H9 (cell line): ENCODE measurements at regions not wholly inside any gene's neighbourhood (a gene's known extent, or its start where the extent isn't known, plus 50 kb on each side); places are given as distances from the start of the nearest gene placed in this dataset.

Experiments used
- DNase-seq: peaks from one replicate; pipeline ENCODE4 v3.0.0-alpha.2; 2017
- H2AFZ ChIP-seq: one replicate; pipeline ENCODE4 v1.6.1; 2013; ENCODE audit warnings: mild to moderate bottlenecking, low read length, control low read depth, moderate library complexity
- H2AK5ac ChIP-seq: 2 replicates; pipeline ENCODE4 v1.6.1; 2013; ENCODE audit warnings: low read length, control low read depth, mixed read lengths; ENCODE audit not compliant: insufficient read length
- H2BK120ac ChIP-seq: one replicate; pipeline ENCODE4 v1.6.1; 2013; ENCODE audit warnings: low read depth, mild to moderate bottlenecking, low read length, control low read depth, inconsistent platforms; ENCODE audit not compliant: poor library complexity, severe bottlenecking
- H2BK12ac ChIP-seq: 2 replicates; pipeline ENCODE4 v1.6.1; 2013; ENCODE audit warnings: low read length, control low read depth, mixed read lengths, low read depth; ENCODE audit not compliant: insufficient read length
- H2BK15ac ChIP-seq: 2 replicates; pipeline ENCODE4 v1.6.1; 2013; ENCODE audit warnings: low read depth, low read length, control low read depth
- H2BK20ac ChIP-seq: one replicate; pipeline ENCODE4 v1.6.1; 2013; ENCODE audit warnings: low read depth, mild to moderate bottlenecking, low read length, control low read depth, inconsistent platforms; ENCODE audit not compliant: poor library complexity, severe bottlenecking
- H2BK5ac ChIP-seq: 2 replicates; pipeline ENCODE4 v1.6.1; 2013; ENCODE audit warnings: low read length, control low read depth, mixed read lengths; ENCODE audit not compliant: insufficient read length
- H3K14ac ChIP-seq: 2 replicates; pipeline ENCODE4 v1.6.1; 2013; ENCODE audit warnings: low read length, control low read depth; ENCODE audit not compliant: insufficient read depth
- H3K18ac ChIP-seq: 2 replicates; pipeline ENCODE4 v1.6.1; 2013; ENCODE audit warnings: low read depth, mild to moderate bottlenecking, mixed read lengths, low read length, control low read depth; ENCODE audit not compliant: insufficient read length
- H3K23ac ChIP-seq: 2 replicates; pipeline ENCODE4 v1.6.1; 2013; ENCODE audit warnings: low read length, control low read depth, mixed read lengths, low read depth; ENCODE audit not compliant: insufficient read length
- H3K23me2 ChIP-seq: 2 replicates; pipeline ENCODE4 v1.6.1; 2013; ENCODE audit warnings: low read depth, mild to moderate bottlenecking, mixed read lengths, low read length, control low read depth; ENCODE audit not compliant: insufficient read length, poor library complexity, severe bottlenecking
- H3K27ac ChIP-seq: 2 replicates; pipeline ENCODE4 v1.5.1; 2013; ENCODE audit warnings: low read length, control low read depth, mixed read lengths, low read depth; ENCODE audit not compliant: insufficient read length
- H3K27me3 ChIP-seq: 2 replicates; pipeline ENCODE4 v1.6.1; 2013; ENCODE audit warnings: low read length, control low read depth, inconsistent platforms; ENCODE audit not compliant: insufficient read depth
- H3K4ac ChIP-seq: 2 replicates; pipeline ENCODE4 v1.6.1; 2013; ENCODE audit warnings: low read depth, mild to moderate bottlenecking, control low read depth, inconsistent platforms, low read length, moderate library complexity
- H3K4me1 ChIP-seq: 2 replicates; pipeline ENCODE4 v1.6.1; 2013; ENCODE audit warnings: low read length, control low read depth, inconsistent platforms; ENCODE audit not compliant: insufficient read depth
- H3K4me2 ChIP-seq: 2 replicates; pipeline ENCODE4 v1.6.1; 2013; ENCODE audit warnings: low read length, control low read depth, mixed read lengths; ENCODE audit not compliant: insufficient read length, insufficient read depth
- H3K56ac ChIP-seq: 2 replicates; pipeline ENCODE4 v1.6.1; 2013; ENCODE audit warnings: low read depth, mild to moderate bottlenecking, mixed read lengths, low read length, control low read depth; ENCODE audit not compliant: insufficient read length
- H3K79me1 ChIP-seq: 2 replicates; pipeline ENCODE4 v1.6.1; 2013; ENCODE audit warnings: low read depth, mild to moderate bottlenecking, moderate library complexity, low read length, control low read depth, inconsistent platforms; ENCODE audit not compliant: insufficient read depth, poor library complexity, severe bottlenecking
- H3K79me2 ChIP-seq: 2 replicates; pipeline ENCODE4 v1.6.1; 2013; ENCODE audit warnings: low read length, control low read depth, inconsistent platforms; ENCODE audit not compliant: insufficient read depth
- H3K9ac ChIP-seq: 2 replicates; pipeline ENCODE4 v1.6.1; 2013; ENCODE audit warnings: low read length, control low read depth, mixed read lengths; ENCODE audit not compliant: insufficient read length; ENCODE audit errors: extremely low read depth
- H3K9me3 ChIP-seq: one replicate; pipeline ENCODE4 v1.6.1; 2013; ENCODE audit warnings: low read depth, low read length, inconsistent platforms; ENCODE audit not compliant: control insufficient read depth
- H3T11ph ChIP-seq: one replicate; pipeline ENCODE4 v1.6.1; 2013; ENCODE audit warnings: mild to moderate bottlenecking, low read length, control low read depth, inconsistent platforms
- H4K20me1 ChIP-seq: one replicate; pipeline ENCODE4 v1.6.1; 2013; ENCODE audit not compliant: control insufficient read depth, insufficient read length, insufficient read depth
- H4K5ac ChIP-seq: 2 replicates; pipeline ENCODE4 v1.6.1; 2013; ENCODE audit warnings: low read depth, mild to moderate bottlenecking, mixed read lengths, low read length, control low read depth; ENCODE audit not compliant: insufficient read length
- H4K8ac ChIP-seq: replicated peaks from 2 replicates; pipeline ENCODE4 v1.6.1; 2013; ENCODE audit warnings: low read length, control low read depth, mixed read lengths, low read depth; ENCODE audit not compliant: insufficient read length
- H4K91ac ChIP-seq: 2 replicates; pipeline ENCODE4 v1.6.1; 2013; ENCODE audit warnings: low read depth, mild to moderate bottlenecking, moderate library complexity, mixed read lengths, low read length, control low read depth; ENCODE audit not compliant: insufficient read length
- H3K27ac Mint-ChIP-seq, 3 experiments: 2 replicates in 2 of 3; 3 replicates in 1 of 3; pipeline ENCODE4 v1.8.0; 2020 to 2021; ENCODE audit warnings: mixed read lengths in 3 of 3, mild to moderate bottlenecking in 1 of 3, moderate library complexity in 1 of 3
- H3K27me3 Mint-ChIP-seq: 2 replicates; pipeline ENCODE4 v1.8.0; 2021; ENCODE audit warnings: low read depth, mild to moderate bottlenecking, moderate library complexity, mixed read lengths
- H3K36me3 Mint-ChIP-seq, 3 experiments: 2 replicates in 2 of 3; 3 replicates in 1 of 3; pipeline ENCODE4 v1.8.0; 2020 to 2021; ENCODE audit warnings: low read depth in 3 of 3, mixed read lengths in 3 of 3; ENCODE audit not compliant: insufficient read depth in 1 of 3
- H3K4me1 Mint-ChIP-seq, 2 experiments: 2 replicates each; pipeline ENCODE4 v1.8.0; 2020; ENCODE audit warnings: mixed read lengths in 2 of 2
- H3K4me3 Mint-ChIP-seq, 2 experiments: 2 replicates in 1 of 2; 3 replicates in 1 of 2; pipeline ENCODE4 v1.8.0; 2020 to 2021; ENCODE audit warnings: mild to moderate bottlenecking in 2 of 2, mixed read lengths in 2 of 2, moderate library complexity in 1 of 2
- H3K9me3 Mint-ChIP-seq, 2 experiments: 2 replicates in 1 of 2; 3 replicates in 1 of 2; pipeline ENCODE4 v1.8.0; 2020; ENCODE audit warnings: mild to moderate bottlenecking in 2 of 2, mixed read lengths in 2 of 2, moderate library complexity in 1 of 2
- WGBS: extraction: QIAGEN DNeasy Blood & Tissue Kit; methylation state at CpG from one replicate; pipeline ENCODE4 v1.1.7; 2013; ENCODE audit warnings: missing lambda C conversion rate, low lambda C conversion rate, mixed read lengths; ENCODE audit not compliant: insufficient read length; ENCODE audit errors: extremely low coverage; 5-methylcytosine and 5-hydroxymethylcytosine counted together
- TF ChIP-seq, protein P1 (sequence below): fragments of 200-600 bp; sonication (generic); conservative IDR thresholded peaks from 3 replicates; pipeline ENCODE4 v1.8.0; 2021; ENCODE audit warnings: antibody characterized with exemption, mild to moderate bottlenecking

DNA sequence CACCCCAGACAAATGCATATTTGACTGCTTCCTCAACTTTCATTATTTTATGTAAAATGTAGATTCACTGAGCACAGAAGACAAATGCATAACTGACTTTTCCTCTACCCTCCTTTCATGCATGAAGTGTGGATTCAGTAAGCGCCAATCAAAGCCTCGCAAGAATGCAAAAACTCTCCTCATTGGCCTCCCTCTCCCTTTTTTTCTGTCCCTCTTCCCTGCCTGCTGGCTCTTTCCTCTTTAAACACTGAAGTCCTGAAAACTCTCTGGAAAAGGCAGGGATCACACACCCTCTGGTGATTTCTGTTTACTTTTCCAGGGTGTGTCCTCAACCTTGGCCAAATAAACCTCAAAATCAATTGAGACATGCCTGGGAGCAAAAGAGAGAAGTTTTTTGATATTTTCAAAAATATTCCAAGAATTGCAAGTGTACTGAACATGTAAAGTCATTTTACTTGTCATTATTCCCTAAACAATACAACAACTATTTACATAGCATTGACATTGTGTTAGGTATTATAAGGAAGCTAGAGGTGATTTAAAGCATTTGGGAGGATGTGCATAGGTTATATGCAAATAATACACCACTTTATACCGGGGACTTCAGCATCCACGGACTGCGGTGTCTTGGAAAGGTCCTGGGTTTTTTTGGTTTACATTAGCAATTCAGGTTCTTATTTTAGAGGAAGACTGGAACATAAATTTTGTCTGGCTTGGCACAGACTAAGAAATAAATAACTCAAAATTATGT is 71.4 kb downstream of the SEC61G start:
- no peak overlapping the region for H2BK120ac ChIP-seq

More for the DNA sequence above, 71.4 kb downstream of the SEC61G start:
- no peak overlapping the region for H3K9ac ChIP-seq
- H3K4me2 ChIP-seq = no peak overlapping the region
- H3K4ac ChIP-seq = no peak overlapping the region
- no peak overlapping the region for H2BK5ac ChIP-seq
- H3K79me1 ChIP-seq = no peaks in the 10 kb centered on the region
- no peak overlapping the region for H2BK15ac ChIP-seq
- no peak overlapping the region for H3K18ac ChIP-seq
- no peak overlapping the region for H4K5ac ChIP-seq
- no peak overlapping the region for H3T11ph ChIP-seq
- Mint-ChIP-seq H3K9me3 (peaks cover 0 to 3% of the 10 kb centered on the region in 2 experiments; a peak in 4 of 5 replicates), H3K4me3 (no peak overlapping the region), H3K36me3 (no peaks in the 10 kb centered on the region), H3K4me1 (peaks cover 15% of the 10 kb centered on the region in 2 experiments), H3K27ac (peak overlapping the region in 1 of 3 experiments; percentile 75; a peak in 3 of 7 replicates), H3K27me3 (no peaks in the 10 kb centered on the region)
- H3K4me1 ChIP-seq = no peaks in the 10 kb centered on the region; the same call in 1 of the 2 replicates
- H3K56ac ChIP-seq = no peak overlapping the region
- no peak overlapping the region for H2BK20ac ChIP-seq
- H4K20me1 ChIP-seq = no peaks in the 10 kb centered on the region
- no peaks in the 10 kb centered on the region for H3K23me2 ChIP-seq
- H3K79me2 ChIP-seq = no peaks in the 10 kb centered on the region
- H4K91ac ChIP-seq = no peak overlapping the region
- no peak overlapping the region for H2AK5ac ChIP-seq
- no peak overlapping the region for H2BK12ac ChIP-seq
- WGBS = no CpG with 5 or more reads among the region's 5 CpGs
- DNase-seq = no peak
- H4K8ac ChIP-seq = no peak overlapping the region
- no peaks in the 10 kb centered on the region for H3K27me3 ChIP-seq
- H3K23ac ChIP-seq = no peak overlapping the region
- peak overlapping the region; percentile 89 for H2AFZ ChIP-seq
- no peaks in the 10 kb centered on the region for H3K9me3 ChIP-seq
- no peak overlapping the region for H3K14ac ChIP-seq
- no peak overlapping the region for H3K27ac ChIP-seq
- TF ChIP-seq, protein P1, sequence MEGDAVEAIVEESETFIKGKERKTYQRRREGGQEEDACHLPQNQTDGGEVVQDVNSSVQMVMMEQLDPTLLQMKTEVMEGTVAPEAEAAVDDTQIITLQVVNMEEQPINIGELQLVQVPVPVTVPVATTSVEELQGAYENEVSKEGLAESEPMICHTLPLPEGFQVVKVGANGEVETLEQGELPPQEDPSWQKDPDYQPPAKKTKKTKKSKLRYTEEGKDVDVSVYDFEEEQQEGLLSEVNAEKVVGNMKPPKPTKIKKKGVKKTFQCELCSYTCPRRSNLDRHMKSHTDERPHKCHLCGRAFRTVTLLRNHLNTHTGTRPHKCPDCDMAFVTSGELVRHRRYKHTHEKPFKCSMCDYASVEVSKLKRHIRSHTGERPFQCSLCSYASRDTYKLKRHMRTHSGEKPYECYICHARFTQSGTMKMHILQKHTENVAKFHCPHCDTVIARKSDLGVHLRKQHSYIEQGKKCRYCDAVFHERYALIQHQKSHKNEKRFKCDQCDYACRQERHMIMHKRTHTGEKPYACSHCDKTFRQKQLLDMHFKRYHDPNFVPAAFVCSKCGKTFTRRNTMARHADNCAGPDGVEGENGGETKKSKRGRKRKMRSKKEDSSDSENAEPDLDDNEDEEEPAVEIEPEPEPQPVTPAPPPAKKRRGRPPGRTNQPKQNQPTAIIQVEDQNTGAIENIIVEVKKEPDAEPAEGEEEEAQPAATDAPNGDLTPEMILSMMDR = no peak
